ENCODE measurements at regions not wholly inside any gene's neighbourhood (a gene's known extent, or its start where the extent isn't known, plus 50 kb on each side); places are given as distances from the start of the nearest gene placed in this dataset.

DNA sequence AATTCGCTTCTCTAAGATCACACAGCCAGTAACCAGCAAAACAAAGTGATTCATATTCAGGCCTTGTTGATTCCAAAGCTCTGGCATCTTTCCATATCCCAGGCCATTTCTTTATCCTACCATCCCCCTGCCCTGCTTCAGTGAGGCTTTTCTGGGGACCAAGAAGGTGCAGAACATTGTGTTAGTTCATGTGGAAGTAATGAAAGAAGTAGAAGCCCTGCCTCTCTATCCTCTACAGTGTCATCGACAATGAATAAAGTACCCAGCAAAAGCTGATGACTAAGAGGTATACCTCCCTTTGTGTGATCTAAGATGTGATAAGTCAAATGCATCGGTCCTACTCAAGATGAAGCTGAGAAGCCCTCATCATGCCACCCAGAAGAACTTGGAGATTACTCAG lies 383.2 kb downstream of the BCL11A start:
- Histone ChIP-seq H3K4me3 (no peak overlapping the region), H3K36me3 (replicated peaks in 1 of 2; ENCODE audit: insufficient read depth in 1 of 2, low read depth in 2 of 2) (no peaks in the 10 kb centered on the region), H3K9me3 (no peaks in the 10 kb centered on the region), H3K27ac (no peak overlapping the region), H3K4me1 (no peaks in the 10 kb centered on the region), H3K27me3 (no peaks in the 10 kb centered on the region)
- TF ChIP-seq CTCF (IDR thresholded peaks at IDR 0.05) = no peak
- no peak for TF ChIP-seq POLR2A (IDR thresholded peaks at IDR 0.05)
- WGBS, 2 donors = 92% methylated on average over 3 of the region's 3 CpGs
- intact Hi-C loops (cut with DNase I) = no loop called here
- DNase-seq = no peak
- no peak for ATAC-seq

- no peaks in the 10 kb centered on the region for H3K27me3 ChIP-seq
- no peaks in the 10 kb centered on the region for H3K4me1 ChIP-seq
- no peak overlapping the region for H3K27ac ChIP-seq
- WGBS, 2 donors = 81 to 90% methylated on average over 3 of the region's 3 CpGs
- DNase-seq (no peak), ATAC-seq (no peak)
- no peaks in the 10 kb centered on the region for H3K36me3 ChIP-seq (replicated peaks in 1 of 2; ENCODE audit: insufficient read depth in 1 of 2, low read depth in 2 of 2)
- TF ChIP-seq CTCF (IDR thresholded peaks at IDR 0.05) (no peak), POLR2A (IDR thresholded peaks at IDR 0.05) (no peak)
- H3K4me3 ChIP-seq = no peak overlapping the region
- H3K9me3 ChIP-seq = no peaks in the 10 kb centered on the region
- intact Hi-C loops (cut with DNase I) = no loop called here
These were observed 385.2 kb downstream of the BCL11A start for GRCh38 chr2:60168247-60168646.

GRCh38 chr2:60167089-60167488 lies 386.4 kb downstream of the BCL11A start:
- DNase-seq = no peak
- H3K27ac ChIP-seq = no peak overlapping the region
- no peak for ATAC-seq

GRCh38 chr2:60163691-60164090 lies 389.8 kb downstream of the BCL11A start:
- no peaks in the 10 kb centered on the region for H3K4me1 ChIP-seq
- H3K9me3 ChIP-seq = no peaks in the 10 kb centered on the region
- no peak for ATAC-seq
- no peaks in the 10 kb centered on the region for H3K36me3 ChIP-seq (replicated peaks in 1 of 2; ENCODE audit: insufficient read depth in 1 of 2, low read depth in 2 of 2)
- TF ChIP-seq POLR2A (IDR thresholded peaks at IDR 0.05) (no peak), CTCF (IDR thresholded peaks at IDR 0.05) (no peak)
- WGBS, 2 donors = 85 to 88% methylated on average over 7 of the region's 7 CpGs
- no peak for DNase-seq
- intact Hi-C loops (cut with DNase I) = no loop called here
- H3K4me3 ChIP-seq = no peak overlapping the region
- H3K27me3 ChIP-seq = no peaks in the 10 kb centered on the region
- H3K27ac ChIP-seq = no peak overlapping the region

More at GRCh38 chr2:60167089-60167488, 386.4 kb downstream of the BCL11A start:
- TF ChIP-seq POLR2A (IDR thresholded peaks at IDR 0.05) = no peak
- no peak for TF ChIP-seq CTCF (IDR thresholded peaks at IDR 0.05)
- intact Hi-C loops (cut with DNase I) = no loop called here
- Histone ChIP-seq H3K9me3 (no peaks in the 10 kb centered on the region), H3K4me3 (no peak overlapping the region), H3K4me1 (no peaks in the 10 kb centered on the region), H3K36me3 (replicated peaks in 1 of 2; ENCODE audit: insufficient read depth in 1 of 2, low read depth in 2 of 2) (no peaks in the 10 kb centered on the region), H3K27me3 (no peaks in the 10 kb centered on the region)
- 72 to 76% methylated on average over 4 of the region's 4 CpGs for WGBS, 2 donors

DNA sequence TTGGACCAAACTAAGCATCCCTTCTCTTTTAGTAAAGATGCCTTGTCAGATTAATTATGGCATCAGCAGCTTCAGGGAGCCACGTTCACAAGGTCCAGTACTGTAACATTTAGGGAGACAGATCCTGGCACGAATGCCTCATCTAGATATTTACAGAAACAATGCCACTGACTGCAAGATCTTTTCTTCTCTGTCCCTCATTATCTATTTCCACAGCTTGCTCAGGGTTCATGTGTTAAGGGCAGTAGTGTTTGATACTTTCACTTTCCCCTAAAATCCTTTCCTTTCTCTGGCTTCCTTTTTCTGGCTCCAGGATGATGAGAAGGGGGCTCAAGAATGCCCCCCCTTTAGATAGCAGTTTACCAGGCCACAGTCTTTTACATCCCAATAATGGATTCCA lies 393.9 kb downstream of the BCL11A start:
- Histone ChIP-seq H3K27ac (no peak overlapping the region), H3K4me1 (no peaks in the 10 kb centered on the region), H3K27me3 (no peaks in the 10 kb centered on the region), H3K36me3 (replicated peaks in 1 of 2; ENCODE audit: insufficient read depth in 1 of 2, low read depth in 2 of 2) (no peaks in the 10 kb centered on the region), H3K9me3 (no peaks in the 10 kb centered on the region), H3K4me3 (no peak overlapping the region)
- DNase-seq = no peak
- intact Hi-C loops (cut with DNase I) = no loop called here
- ATAC-seq = no peak
- WGBS, 2 donors = 32 to 45% methylated on average over 2 of the region's 2 CpGs
- TF ChIP-seq CTCF (IDR thresholded peaks at IDR 0.05) = no peak
- no peak for TF ChIP-seq POLR2A (IDR thresholded peaks at IDR 0.05)
